SK-MEL-5 (cell line): ENCODE measurements at regions not wholly inside any gene's neighbourhood (a gene's known extent, or its start where the extent isn't known, plus 50 kb on each side); places are given as distances from the start of the nearest gene placed in this dataset.

Experiments
- DNase-seq: peaks from one replicate; pipeline ENCODE4 v3.0.0-alpha.2; 2016; ENCODE audit warnings: low read depth, low spot score
- in situ Hi-C: cut with HindIII; loops from 2 replicates; pipeline ENCODE4 v1.10.0; 2016; ENCODE audit warnings: low sequenced_read_pairs, high pct_unique_total_duplicates, low pct_unique_long_range_greater_than_20kb

DNA sequence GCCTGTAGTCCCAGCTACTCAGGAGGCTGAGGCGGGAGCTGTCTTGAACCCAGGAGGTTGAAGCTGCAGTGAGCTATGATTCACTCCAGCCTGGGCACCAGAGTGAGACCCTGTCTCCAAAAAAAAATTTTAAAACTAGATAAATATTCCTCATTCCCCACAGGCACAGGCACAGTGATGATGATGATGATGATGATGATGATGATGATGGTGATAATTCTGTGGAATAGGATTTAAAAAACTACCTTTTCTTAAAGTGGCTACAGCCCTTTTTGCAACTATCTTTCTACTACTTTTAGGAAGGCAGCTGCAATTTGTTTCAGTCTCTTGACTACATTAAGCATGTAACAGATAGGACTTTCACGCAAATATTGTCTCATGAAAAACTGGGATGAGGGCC lies 76.6 kb upstream of the SCAF8 start:
- DNase-seq: no peak
- in situ Hi-C loops: no loop called here

DNA sequence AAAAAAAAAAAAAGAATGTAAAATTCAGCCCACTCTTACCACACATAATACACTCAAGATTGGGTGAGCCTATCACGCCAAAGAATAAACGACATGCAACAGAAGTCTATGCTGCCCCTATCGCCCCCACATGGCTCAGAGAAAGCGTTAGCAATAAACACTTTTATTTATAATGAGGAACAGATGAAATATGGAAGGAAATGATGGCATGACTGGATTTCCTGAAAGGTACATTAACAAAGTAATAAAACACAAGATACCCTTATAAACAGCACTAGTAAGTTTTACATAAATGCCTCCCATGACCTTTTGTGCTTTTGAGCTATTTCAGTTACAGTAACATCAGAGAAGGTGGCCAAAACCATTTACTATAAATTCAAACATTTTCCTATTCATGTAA lies 71.4 kb upstream of the SCAF8 start:
- no peak for DNase-seq
- in situ Hi-C loops: no loop called here

DNA sequence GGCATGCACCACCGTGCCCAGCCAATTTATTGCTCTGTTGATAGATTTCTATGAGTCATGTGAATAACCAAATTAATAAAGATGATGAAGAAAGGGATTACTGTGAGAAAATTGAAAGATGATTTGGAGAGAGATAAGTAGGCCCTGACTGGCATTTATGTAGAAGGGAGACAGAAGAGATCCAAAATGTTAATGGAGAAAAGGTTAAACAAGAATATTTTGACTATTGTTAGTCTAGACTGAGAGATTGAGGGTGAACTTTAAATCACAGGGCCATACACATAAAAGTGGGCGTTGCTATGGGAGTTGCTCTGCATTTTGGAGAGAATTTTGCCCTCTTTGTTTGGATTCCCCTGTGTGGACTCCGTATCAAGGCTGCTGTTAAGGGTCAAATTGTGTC lies 68.9 kb upstream of the SCAF8 start:
- no peak for DNase-seq
- in situ Hi-C loops: no loop called here

DNA sequence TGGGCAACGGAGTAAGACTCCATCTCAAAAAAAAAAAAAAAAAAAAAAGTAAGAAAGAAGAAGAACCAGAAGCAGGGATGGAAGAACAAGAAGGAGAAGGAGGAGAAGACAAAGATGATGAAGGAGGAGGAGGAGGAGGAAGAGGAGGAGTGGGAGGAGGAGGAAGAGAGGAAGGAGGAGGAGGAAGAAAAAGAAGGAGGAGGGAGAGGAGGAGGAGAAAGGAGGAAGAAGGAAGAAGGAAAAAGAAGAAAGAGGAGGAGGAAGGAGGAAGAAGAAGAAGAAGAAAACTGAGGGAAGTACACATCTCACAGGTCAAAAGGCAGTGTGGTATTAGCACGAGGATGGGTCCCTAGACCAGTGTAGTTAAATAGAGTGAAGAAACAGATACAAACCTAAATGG lies 65.1 kb upstream of the SCAF8 start:
- in situ Hi-C loops: no loop called here
- no peak for DNase-seq

DNA sequence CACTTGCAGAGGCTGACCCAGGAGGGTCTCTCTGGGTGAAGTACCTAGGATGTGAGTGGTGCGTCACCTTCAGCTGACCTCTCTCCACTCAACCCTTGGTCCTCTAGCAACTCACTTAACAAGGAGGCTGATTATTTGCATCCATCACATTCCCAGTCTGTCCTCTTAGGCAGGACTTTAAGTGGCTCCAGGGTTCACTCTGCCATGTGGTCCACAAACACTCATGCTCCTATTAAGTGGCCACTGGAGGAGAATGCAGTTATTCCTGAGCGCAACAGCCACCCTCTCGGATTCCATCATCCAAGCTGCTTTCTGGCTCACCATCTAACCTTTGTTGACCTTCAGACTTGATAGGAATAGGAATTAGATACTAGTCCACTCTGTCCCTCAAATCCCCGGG lies 61.1 kb upstream of the SCAF8 start:
- no peak for DNase-seq
- in situ Hi-C loops: no loop called here

DNA sequence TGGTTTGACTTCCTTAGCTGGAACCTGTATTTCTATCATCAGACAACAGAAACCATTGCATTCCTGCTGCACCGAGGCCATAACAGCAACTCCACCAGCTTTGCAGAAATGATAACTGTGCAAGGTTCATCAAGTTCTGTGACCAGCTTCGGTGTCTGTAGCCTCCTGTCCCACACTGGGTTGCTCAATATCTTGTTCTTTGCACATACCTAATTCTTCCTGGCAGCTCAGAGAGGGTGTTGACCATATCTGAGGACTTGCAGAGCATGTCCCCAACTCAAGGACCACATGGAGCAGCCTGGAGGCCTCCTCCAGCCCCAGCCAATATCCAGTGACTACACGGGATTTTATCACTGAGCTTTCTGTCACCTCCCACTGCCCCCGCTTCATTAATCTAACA lies 59.3 kb upstream of the SCAF8 start:
- no peak for DNase-seq
- in situ Hi-C loops: no loop called here

DNA sequence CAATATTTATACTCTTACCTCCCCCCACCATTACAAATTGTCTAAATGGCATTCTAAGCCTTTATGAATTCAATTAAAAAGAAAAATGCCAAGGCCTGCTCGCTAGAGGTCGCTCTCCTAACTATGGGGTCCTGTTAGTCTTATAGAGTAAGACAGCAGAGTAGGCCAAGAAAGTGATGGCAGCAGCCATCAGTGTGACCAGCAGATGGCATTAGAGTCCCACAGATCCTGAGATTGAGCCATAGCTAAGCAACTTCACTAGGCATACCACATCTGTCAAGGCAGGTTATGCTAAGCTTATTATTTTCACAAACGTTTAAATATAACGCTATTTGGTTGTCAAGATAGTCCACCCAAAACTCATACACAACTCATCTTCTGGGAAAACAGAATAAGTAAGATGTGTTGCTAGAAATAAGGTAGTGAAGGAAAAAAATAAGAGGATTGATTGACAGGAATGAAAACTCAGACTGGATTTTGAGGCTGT lies 57.6 kb upstream of the SCAF8 start:
- in situ Hi-C loops: no loop called here
- peak; percentile 94 for DNase-seq

DNA sequence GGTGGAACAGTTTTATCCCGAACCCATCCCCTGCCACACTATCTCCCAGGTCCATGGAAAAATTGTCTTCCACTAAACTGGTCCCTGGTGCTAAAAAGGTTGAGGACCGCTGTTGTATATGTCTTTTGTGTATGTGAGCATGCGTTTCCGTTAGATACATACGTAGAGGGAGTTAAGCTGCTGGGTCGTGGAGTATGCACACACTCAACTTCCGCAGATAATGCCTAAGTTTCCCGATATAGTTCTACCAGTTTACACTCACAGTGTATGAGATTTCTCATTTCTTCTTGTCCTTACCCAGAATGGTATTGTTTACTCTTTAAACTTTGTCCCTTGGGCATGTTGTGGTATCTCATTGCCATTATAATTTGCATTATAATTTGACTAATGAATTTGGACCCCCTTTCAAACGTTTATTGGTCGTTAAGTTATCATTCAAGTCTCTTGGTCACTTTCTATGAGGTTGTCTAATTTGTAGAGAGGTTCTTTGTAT lies 50.5 kb upstream of the SCAF8 start:
- in situ Hi-C loops: no loop called here
- DNase-seq: no peak
